Neural cell (in vitro differentiated cells): ENCODE measurements at regions not wholly inside any gene's neighbourhood (a gene's known extent, or its start where the extent isn't known, plus 50 kb on each side); places are given as distances from the start of the nearest gene placed in this dataset.

Experiments
- EP300 ChIP-seq: fragments of 450-650 bp; conservative IDR thresholded peaks from 2 replicates; pipeline ENCODE4 v1.6.1; 2014; ENCODE audit warnings: antibody characterized with exemption, mild to moderate bottlenecking, moderate library complexity; ENCODE audit not compliant: poor library complexity, severe bottlenecking
- EZH2 ChIP-seq: fragments of 200-600, 300-800 bp; shearing (Covaris generic), sonication (generic); IDR thresholded peaks from 2 replicates; pipeline ENCODE4 v1.6.1; 2014; ENCODE audit warnings: antibody characterized with exemption, low read length, borderline replicate concordance, mild to moderate bottlenecking; ENCODE audit not compliant: insufficient read depth, poor library complexity, severe bottlenecking
- POLR2AphosphoS5 ChIP-seq: IDR thresholded peaks from 2 replicates; pipeline ENCODE4 v1.6.1; 2012
- RAD21 ChIP-seq: fragments of 450-650 bp; conservative IDR thresholded peaks from 2 replicates; pipeline ENCODE4 v1.6.1; 2014; ENCODE audit warnings: antibody characterized with exemption, mild to moderate bottlenecking, moderate library complexity
- TF ChIP-seq, protein P1 (sequence below): fragments of 450-650 bp; IDR thresholded peaks from 2 replicates; pipeline ENCODE4 v1.5.1; 2014; ENCODE audit warnings: antibody characterized with exemption, mild to moderate bottlenecking, moderate library complexity; ENCODE audit not compliant: poor library complexity, severe bottlenecking

DNA sequence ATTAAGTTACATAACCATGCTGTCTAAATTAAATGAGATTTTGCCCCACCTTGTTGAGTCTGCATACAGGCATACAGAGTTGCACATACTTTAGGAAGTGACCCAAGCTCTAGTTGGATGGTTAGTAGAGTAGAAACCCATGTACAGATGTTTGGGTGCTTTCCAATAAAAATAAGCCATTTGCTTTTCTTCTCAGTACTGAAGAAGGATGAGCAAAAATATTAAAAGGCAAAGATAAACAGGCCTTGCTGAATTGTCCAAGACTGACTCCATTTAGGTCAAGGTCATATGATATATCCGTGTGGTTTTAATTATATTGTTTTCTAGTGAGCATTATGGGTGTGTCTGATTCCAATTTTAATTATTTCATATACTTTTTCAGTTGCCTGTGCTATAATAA lies 589.4 kb downstream of the RFPL4B start:
- TF ChIP-seq, protein P1, sequence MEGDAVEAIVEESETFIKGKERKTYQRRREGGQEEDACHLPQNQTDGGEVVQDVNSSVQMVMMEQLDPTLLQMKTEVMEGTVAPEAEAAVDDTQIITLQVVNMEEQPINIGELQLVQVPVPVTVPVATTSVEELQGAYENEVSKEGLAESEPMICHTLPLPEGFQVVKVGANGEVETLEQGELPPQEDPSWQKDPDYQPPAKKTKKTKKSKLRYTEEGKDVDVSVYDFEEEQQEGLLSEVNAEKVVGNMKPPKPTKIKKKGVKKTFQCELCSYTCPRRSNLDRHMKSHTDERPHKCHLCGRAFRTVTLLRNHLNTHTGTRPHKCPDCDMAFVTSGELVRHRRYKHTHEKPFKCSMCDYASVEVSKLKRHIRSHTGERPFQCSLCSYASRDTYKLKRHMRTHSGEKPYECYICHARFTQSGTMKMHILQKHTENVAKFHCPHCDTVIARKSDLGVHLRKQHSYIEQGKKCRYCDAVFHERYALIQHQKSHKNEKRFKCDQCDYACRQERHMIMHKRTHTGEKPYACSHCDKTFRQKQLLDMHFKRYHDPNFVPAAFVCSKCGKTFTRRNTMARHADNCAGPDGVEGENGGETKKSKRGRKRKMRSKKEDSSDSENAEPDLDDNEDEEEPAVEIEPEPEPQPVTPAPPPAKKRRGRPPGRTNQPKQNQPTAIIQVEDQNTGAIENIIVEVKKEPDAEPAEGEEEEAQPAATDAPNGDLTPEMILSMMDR, result no peak
- TF ChIP-seq POLR2AphosphoS5 (no peak), RAD21 (no peak), EP300 (no peak), EZH2 (no peak)
